ENCODE measurements at regions not wholly inside any gene's neighbourhood (a gene's known extent, or its start where the extent isn't known, plus 50 kb on each side); places are given as distances from the start of the nearest gene placed in this dataset.

GRCh38 chr13:60707878-60708277 lies 310.9 kb downstream of the TDRD3 start:
- no peak for DNase-seq
- H3K9ac ChIP-seq (ENCODE audit: low read depth in 2 of 2, low read length in 2 of 2) = no peak overlapping the region
- no peak overlapping the region for H3K4me3 ChIP-seq
- H3K36me3 ChIP-seq = no peaks in the 10 kb centered on the region
- H3K9me3 ChIP-seq = no peaks in the 10 kb centered on the region
- no peaks in the 10 kb centered on the region for H3K27me3 ChIP-seq
- no peaks in the 10 kb centered on the region for H3K4me1 ChIP-seq
- no peak for TF ChIP-seq CTCF (IDR thresholded peaks at IDR 0.05)
- H3K27ac ChIP-seq = no peak overlapping the region
- intact Hi-C loops (cut with DNase I) = no loop called here

GRCh38 chr13:60701895-60702294 lies 304.9 kb downstream of the TDRD3 start:
- H3K9ac ChIP-seq (ENCODE audit: low read depth in 2 of 2, low read length in 2 of 2) = no peak overlapping the region

GRCh38 chr13:60700994-60701393 lies 304.0 kb downstream of the TDRD3 start:
- H3K4me1 ChIP-seq = no peaks in the 10 kb centered on the region
- DNase-seq = no peak
- intact Hi-C loops (cut with DNase I) = no loop called here
- TF ChIP-seq CTCF (IDR thresholded peaks at IDR 0.05) = no peak
- H3K36me3 ChIP-seq = no peaks in the 10 kb centered on the region
- H3K9ac ChIP-seq (ENCODE audit: low read depth in 2 of 2, low read length in 2 of 2) = no peak overlapping the region
- no peak overlapping the region for H3K27ac ChIP-seq
- no peak overlapping the region for H3K4me3 ChIP-seq
- no peaks in the 10 kb centered on the region for H3K27me3 ChIP-seq
- H3K9me3 ChIP-seq = no peaks in the 10 kb centered on the region

More at GRCh38 chr13:60701895-60702294, 304.9 kb downstream of the TDRD3 start:
- intact Hi-C loops (cut with DNase I) = no loop called here
- Histone ChIP-seq H3K9me3 (no peaks in the 10 kb centered on the region), H3K27me3 (no peaks in the 10 kb centered on the region), H3K4me3 (no peak overlapping the region), H3K4me1 (no peaks in the 10 kb centered on the region), H3K36me3 (no peaks in the 10 kb centered on the region), H3K27ac (no peak overlapping the region)
- no peak for TF ChIP-seq CTCF (IDR thresholded peaks at IDR 0.05)
- DNase-seq = no peak

- Histone ChIP-seq H3K27ac (no peak overlapping the region), H3K36me3 (no peaks in the 10 kb centered on the region), H3K4me1 (no peaks in the 10 kb centered on the region), H3K9ac (ENCODE audit: low read depth in 2 of 2, low read length in 2 of 2) (no peak overlapping the region), H3K4me3 (no peak overlapping the region), H3K27me3 (no peaks in the 10 kb centered on the region), H3K9me3 (no peaks in the 10 kb centered on the region)
- intact Hi-C loops (cut with DNase I) = no loop called here
- TF ChIP-seq CTCF (IDR thresholded peaks at IDR 0.05) = no peak
- no peak for DNase-seq
Measured at GRCh38 chr13:60699636-60700035, 302.6 kb downstream of the TDRD3 start.

- Histone ChIP-seq H3K27ac (no peak overlapping the region), H3K4me1 (no peaks in the 10 kb centered on the region), H3K27me3 (no peaks in the 10 kb centered on the region), H3K4me3 (no peak overlapping the region), H3K9me3 (no peaks in the 10 kb centered on the region), H3K36me3 (no peaks in the 10 kb centered on the region), H3K9ac (ENCODE audit: low read depth in 2 of 2, low read length in 2 of 2) (no peak overlapping the region)
- intact Hi-C loops (cut with DNase I) = no loop called here
- no peak for TF ChIP-seq CTCF (IDR thresholded peaks at IDR 0.05)
- no peak for DNase-seq
Measured at GRCh38 chr13:60696602-60697001, 299.6 kb downstream of the TDRD3 start.

- Histone ChIP-seq H3K4me3 (no peak overlapping the region), H3K9ac (ENCODE audit: low read depth in 2 of 2, low read length in 2 of 2) (no peak overlapping the region), H3K9me3 (no peaks in the 10 kb centered on the region), H3K36me3 (no peaks in the 10 kb centered on the region), H3K27ac (no peak overlapping the region), H3K4me1 (no peaks in the 10 kb centered on the region), H3K27me3 (no peaks in the 10 kb centered on the region)
- TF ChIP-seq CTCF (IDR thresholded peaks at IDR 0.05) = no peak
- DNase-seq = no peak
- intact Hi-C loops (cut with DNase I) = no loop called here
Measured at GRCh38 chr13:60691268-60691667, 294.2 kb downstream of the TDRD3 start.

All from colonic mucosa (tissue), 4 donors.